Gastrocnemius medialis (tissue), 4 donors: ENCODE measurements at regions not wholly inside any gene's neighbourhood (a gene's known extent, or its start where the extent isn't known, plus 50 kb on each side); places are given as distances from the start of the nearest gene placed in this dataset.

Experiments used
- ATAC-seq, 2 donors: fragments of 150-250 bp; one replicate each; pipeline ENCODE4 v1.9.1; 2016
- DNase-seq, 2 donors: peaks; one replicate each; pipeline ENCODE4 v3.0.0-alpha.2; 2019
- H3K27ac ChIP-seq, 4 donors: fragments of 200-600 bp; sonication (generic); 1 replicate in 1 of 4; 2 replicates in 3 of 4; pipeline ENCODE4 v1.5.1; 2016 to 2018; ENCODE audit warnings: mild to moderate bottlenecking in 2 of 4, moderate library complexity in 1 of 4
- H3K27me3 ChIP-seq, 3 donors: fragments of 200-600 bp; sonication (generic) in 2 of 3; 1 replicate in 1 of 3; 2 replicates in 2 of 3; pipeline versions ENCODE4 v1.5.1 to v1.6.0; 2016 to 2019; ENCODE audit warnings: mild to moderate bottlenecking in 1 of 3, moderate library complexity in 1 of 3
- H3K36me3 ChIP-seq, 2 donors: fragments of 200-600 bp; sonication (generic) in 1 of 2; one replicate each; pipeline ENCODE4 v1.5.1; 2017 to 2018
- H3K4me1 ChIP-seq, 2 donors: fragments of 200-600 bp; sonication (generic) in 1 of 2; one replicate each; pipeline ENCODE4 v1.5.1; 2016 to 2017; ENCODE audit warnings: mild to moderate bottlenecking in 2 of 2
- H3K4me3 ChIP-seq, 4 donors: fragments of 200-600 bp; sonication (generic) in 3 of 4; 1 replicate in 1 of 4; 2 replicates in 3 of 4; pipeline ENCODE4 v1.5.1; 2016 to 2019; ENCODE audit warnings: mild to moderate bottlenecking in 2 of 4
- H3K9me3 ChIP-seq, 3 donors: fragments of 200-600 bp; sonication (generic) in 2 of 3; 1 replicate in 1 of 3; 2 replicates in 2 of 3; pipeline ENCODE4 v1.5.1; 2016 to 2019
- CTCF ChIP-seq, 5 experiments: fragments of 450-650 bp in 3 of 5; fragments of 200-600 bp in 2 of 5; sonication (generic) in 2 of 5; IDR thresholded peaks in 4 of 5; conservative IDR thresholded peaks in 1 of 5; 1 replicate in 4 of 5; 2 replicates in 1 of 5; pipeline ENCODE4 v1.5.1; 2016 to 2019; ENCODE audit warnings: antibody characterized with exemption in 5 of 5, mild to moderate bottlenecking in 3 of 5, moderate library complexity in 3 of 5
- POLR2A ChIP-seq, 2 donors: fragments of 450-650 bp; IDR thresholded peaks; one replicate each; pipeline ENCODE4 v1.6.1; 2017; ENCODE audit warnings: antibody characterized with exemption in 2 of 2, mild to moderate bottlenecking in 2 of 2, moderate library complexity in 2 of 2
- in situ Hi-C, 4 donors: fragments of 200-750 bp; cut with MboI; loops; one replicate each; pipeline versions ENCODE4 v1.15.0 to v1.8.0; 2017; ENCODE audit warnings: low sequenced_read_pairs in 4 of 4
- intact Hi-C: fragments of 100-400 bp; cut with DNase I; formaldehyde crosslinking; loops from one replicate; pipeline ENCODE4 v1.15.1; 2023; ENCODE audit warnings: low total_unique reads

GRCh38 chr18:22865354-22866116 lies 67.6 kb upstream of the RBBP8 start:
- Histone ChIP-seq H3K4me1 (no peaks in the 10 kb centered on the region), H3K27me3 (no peaks in the 10 kb centered on the region), H3K36me3 (no peaks in the 10 kb centered on the region), H3K27ac (no peak overlapping the region), H3K9me3 (no peaks in the 10 kb centered on the region), H3K4me3 (no peak overlapping the region)
- TF ChIP-seq POLR2A (IDR thresholded peaks at IDR 0.05) (no peak), CTCF (IDR thresholded peaks at IDR 0.05 in 4 of 5, conservative IDR thresholded peaks at IDR 0.05 in 1 of 5) (no peak)
- intact Hi-C loops = no loop called here
- ATAC-seq = no peak
- no peak for DNase-seq
- in situ Hi-C loops = no loop called here

GRCh38 chr18:22868831-22869230 lies 64.3 kb upstream of the RBBP8 start:
- H3K4me3 ChIP-seq = no peak overlapping the region
- ATAC-seq = no peak
- in situ Hi-C loops = no loop called here
- no peak overlapping the region for H3K27ac ChIP-seq
- no peaks in the 10 kb centered on the region for H3K4me1 ChIP-seq
- no peaks in the 10 kb centered on the region for H3K36me3 ChIP-seq
- H3K27me3 ChIP-seq = no peaks in the 10 kb centered on the region
- no peak for TF ChIP-seq CTCF (IDR thresholded peaks at IDR 0.05 in 4 of 5, conservative IDR thresholded peaks at IDR 0.05 in 1 of 5)
- TF ChIP-seq POLR2A (IDR thresholded peaks at IDR 0.05) = no peak
- no peaks in the 10 kb centered on the region for H3K9me3 ChIP-seq
- DNase-seq = no peak
- intact Hi-C loops = no loop called here

GRCh38 chr18:22871809-22872525 lies 61.2 kb upstream of the RBBP8 start:
- Histone ChIP-seq H3K27me3 (no peaks in the 10 kb centered on the region), H3K9me3 (no peaks in the 10 kb centered on the region), H3K4me3 (no peak overlapping the region), H3K4me1 (no peaks in the 10 kb centered on the region), H3K36me3 (no peaks in the 10 kb centered on the region), H3K27ac (no peak overlapping the region)
- in situ Hi-C loops (no loop called here), intact Hi-C loops (no loop called here)
- DNase-seq = no peak
- TF ChIP-seq POLR2A (IDR thresholded peaks at IDR 0.05) (no peak), CTCF (IDR thresholded peaks at IDR 0.05 in 4 of 5, conservative IDR thresholded peaks at IDR 0.05 in 1 of 5) (no peak)
- no peak for ATAC-seq

GRCh38 chr18:22872900-22873537 lies 60.1 kb upstream of the RBBP8 start:
- H3K4me1 ChIP-seq = no peaks in the 10 kb centered on the region
- no peak overlapping the region for H3K27ac ChIP-seq
- DNase-seq = no peak
- H3K9me3 ChIP-seq = no peaks in the 10 kb centered on the region
- H3K27me3 ChIP-seq = no peaks in the 10 kb centered on the region
- in situ Hi-C loops = no loop called here
- H3K36me3 ChIP-seq = no peaks in the 10 kb centered on the region
- no peak overlapping the region for H3K4me3 ChIP-seq
- intact Hi-C loops = no loop called here
- TF ChIP-seq CTCF (IDR thresholded peaks at IDR 0.05 in 4 of 5, conservative IDR thresholded peaks at IDR 0.05 in 1 of 5) (no peak), POLR2A (IDR thresholded peaks at IDR 0.05) (no peak)
- ATAC-seq = no peak
